ENCODE measurements at regions not wholly inside any gene's neighbourhood (a gene's known extent, or its start where the extent isn't known, plus 50 kb on each side); places are given as distances from the start of the nearest gene placed in this dataset.

DNA sequence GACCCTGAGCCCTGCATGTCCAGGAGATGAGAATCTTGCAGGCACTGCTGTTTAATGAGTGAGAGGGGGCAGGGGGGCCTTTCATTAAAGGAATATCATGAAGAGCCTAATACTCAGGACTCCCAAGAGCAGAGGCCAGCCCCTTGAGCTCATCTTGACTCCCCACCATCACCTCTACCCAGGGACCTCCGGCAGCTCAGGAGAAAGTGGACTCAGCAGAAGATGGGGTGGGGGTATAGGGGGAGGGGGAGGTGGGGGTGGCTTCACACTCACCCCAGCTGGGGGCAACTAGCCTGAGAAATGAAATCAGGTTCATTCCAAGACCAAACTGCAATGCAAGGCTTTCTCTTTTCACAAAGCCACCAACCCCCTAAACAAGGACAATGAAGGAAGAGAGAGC, 575.6 kb upstream of the MKI67 start:
- Mint-ChIP-seq H3K27ac (no peak overlapping the region), H3K27me3 (no peaks in the 10 kb centered on the region), H3K4me3 (no peak overlapping the region), H3K9me3 (no peaks in the 10 kb centered on the region), H3K36me3 (ENCODE audit: low read depth) (no peaks in the 10 kb centered on the region), H3K4me1 (no peaks in the 10 kb centered on the region)
- ChIA-PET POLR2A (no interaction called here), CTCF (no interaction called here)
- TF ChIP-seq, protein P1, sequence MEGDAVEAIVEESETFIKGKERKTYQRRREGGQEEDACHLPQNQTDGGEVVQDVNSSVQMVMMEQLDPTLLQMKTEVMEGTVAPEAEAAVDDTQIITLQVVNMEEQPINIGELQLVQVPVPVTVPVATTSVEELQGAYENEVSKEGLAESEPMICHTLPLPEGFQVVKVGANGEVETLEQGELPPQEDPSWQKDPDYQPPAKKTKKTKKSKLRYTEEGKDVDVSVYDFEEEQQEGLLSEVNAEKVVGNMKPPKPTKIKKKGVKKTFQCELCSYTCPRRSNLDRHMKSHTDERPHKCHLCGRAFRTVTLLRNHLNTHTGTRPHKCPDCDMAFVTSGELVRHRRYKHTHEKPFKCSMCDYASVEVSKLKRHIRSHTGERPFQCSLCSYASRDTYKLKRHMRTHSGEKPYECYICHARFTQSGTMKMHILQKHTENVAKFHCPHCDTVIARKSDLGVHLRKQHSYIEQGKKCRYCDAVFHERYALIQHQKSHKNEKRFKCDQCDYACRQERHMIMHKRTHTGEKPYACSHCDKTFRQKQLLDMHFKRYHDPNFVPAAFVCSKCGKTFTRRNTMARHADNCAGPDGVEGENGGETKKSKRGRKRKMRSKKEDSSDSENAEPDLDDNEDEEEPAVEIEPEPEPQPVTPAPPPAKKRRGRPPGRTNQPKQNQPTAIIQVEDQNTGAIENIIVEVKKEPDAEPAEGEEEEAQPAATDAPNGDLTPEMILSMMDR (IDR thresholded peaks at IDR 0.05): no peak
- DNase-seq (no peak), ATAC-seq (ENCODE audit: low read depth) (no peak)
- intact Hi-C loops (cut with micrococcal nuclease): no loop called here

DNA sequence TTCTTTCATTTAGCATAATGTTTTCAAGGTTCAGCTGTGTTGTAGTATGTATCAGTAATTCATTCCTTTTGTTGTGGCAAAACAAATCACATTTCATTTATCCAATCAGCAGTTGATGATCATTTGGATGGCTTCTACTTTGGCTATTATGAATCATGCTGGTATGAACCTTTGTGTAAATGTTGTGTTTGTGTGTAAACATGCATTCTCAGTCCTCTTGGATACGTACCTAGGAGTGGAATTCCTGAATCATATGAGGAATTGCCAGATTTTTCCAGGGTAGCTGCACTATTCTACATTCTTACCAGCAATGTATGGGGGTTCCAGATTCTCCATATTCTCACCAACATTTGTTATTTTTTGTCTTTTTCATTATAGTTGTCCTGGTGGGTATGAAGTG, 578.5 kb upstream of the MKI67 start:
- intact Hi-C loops (cut with micrococcal nuclease): no loop called here
- Mint-ChIP-seq H3K4me3 (no peak overlapping the region), H3K27ac (no peak overlapping the region), H3K9me3 (no peaks in the 10 kb centered on the region), H3K36me3 (ENCODE audit: low read depth) (no peaks in the 10 kb centered on the region), H3K4me1 (no peaks in the 10 kb centered on the region), H3K27me3 (peaks cover 2% of the 10 kb centered on the region)
- CTCF ChIA-PET: no interaction called here
- POLR2A ChIA-PET: no interaction called here
- ATAC-seq (ENCODE audit: low read depth) (no peak), DNase-seq (no peak)
- TF ChIP-seq, protein P1 (IDR thresholded peaks at IDR 0.05): no peak

DNA sequence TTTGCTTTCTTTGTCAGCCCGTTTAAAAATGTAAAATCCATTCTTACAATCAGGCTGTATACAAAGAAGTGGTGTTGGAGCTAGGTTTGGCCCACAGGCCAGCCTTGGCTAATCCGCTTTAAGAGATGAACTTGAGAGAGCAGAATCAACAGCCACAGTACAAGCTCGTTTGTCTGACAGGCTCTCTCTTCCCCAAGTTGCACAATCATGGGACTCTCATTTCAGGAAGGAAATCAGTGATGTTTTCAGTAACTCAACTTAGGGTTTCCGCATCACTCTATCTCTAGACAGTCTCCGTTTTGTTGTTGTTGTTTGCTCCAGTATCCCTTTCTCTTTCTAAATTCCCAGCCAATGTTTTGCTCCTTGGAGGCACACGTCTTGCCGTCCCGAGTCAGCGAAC, 582.0 kb upstream of the MKI67 start:
- TF ChIP-seq, protein P1 (IDR thresholded peaks at IDR 0.05): no peak
- Mint-ChIP-seq H3K4me1 (no peaks in the 10 kb centered on the region), H3K36me3 (ENCODE audit: low read depth) (no peaks in the 10 kb centered on the region), H3K9me3 (no peaks in the 10 kb centered on the region), H3K4me3 (no peak overlapping the region), H3K27ac (no peak overlapping the region), H3K27me3 (peaks cover 10% of the 10 kb centered on the region)
- intact Hi-C loops (cut with micrococcal nuclease): no loop called here
- no peak for ATAC-seq (ENCODE audit: low read depth)
- no peak for DNase-seq
- CTCF ChIA-PET: no interaction called here
- POLR2A ChIA-PET: no interaction called here

DNA sequence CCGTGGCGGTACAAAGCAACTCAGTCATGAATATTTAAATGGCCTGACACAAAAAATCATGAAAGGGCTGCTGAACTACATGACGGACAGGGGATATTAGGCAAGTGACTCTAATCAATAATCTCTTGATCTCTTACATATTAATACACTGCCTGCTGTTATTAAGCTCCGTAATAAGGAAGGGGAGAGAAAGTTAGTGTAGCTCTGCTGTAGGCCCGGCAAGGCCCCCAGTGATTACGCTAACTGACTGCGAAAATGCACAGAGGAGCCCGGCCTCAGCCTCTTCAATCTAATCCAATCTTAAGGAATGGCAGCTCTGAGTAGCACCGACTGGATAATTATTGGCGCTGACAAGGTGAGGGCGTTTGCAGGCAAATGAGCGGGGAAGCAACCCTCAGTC, 583.5 kb upstream of the MKI67 start:
- no peaks in the 10 kb centered on the region for H3K4me1 Mint-ChIP-seq
- TF ChIP-seq, protein P1 (IDR thresholded peaks at IDR 0.05): no peak
- DNase-seq (no peak), ATAC-seq (ENCODE audit: low read depth) (no peak)
- H3K36me3 Mint-ChIP-seq (ENCODE audit: low read depth): no peaks in the 10 kb centered on the region
- CTCF ChIA-PET: no interaction called here
- H3K9me3 Mint-ChIP-seq: no peaks in the 10 kb centered on the region
- intact Hi-C loops (cut with micrococcal nuclease): no loop called here
- no peak overlapping the region for H3K27ac Mint-ChIP-seq
- no peak overlapping the region for H3K4me3 Mint-ChIP-seq
- H3K27me3 Mint-ChIP-seq: peaks cover 10% of the 10 kb centered on the region
- POLR2A ChIA-PET: no interaction called here

DNA sequence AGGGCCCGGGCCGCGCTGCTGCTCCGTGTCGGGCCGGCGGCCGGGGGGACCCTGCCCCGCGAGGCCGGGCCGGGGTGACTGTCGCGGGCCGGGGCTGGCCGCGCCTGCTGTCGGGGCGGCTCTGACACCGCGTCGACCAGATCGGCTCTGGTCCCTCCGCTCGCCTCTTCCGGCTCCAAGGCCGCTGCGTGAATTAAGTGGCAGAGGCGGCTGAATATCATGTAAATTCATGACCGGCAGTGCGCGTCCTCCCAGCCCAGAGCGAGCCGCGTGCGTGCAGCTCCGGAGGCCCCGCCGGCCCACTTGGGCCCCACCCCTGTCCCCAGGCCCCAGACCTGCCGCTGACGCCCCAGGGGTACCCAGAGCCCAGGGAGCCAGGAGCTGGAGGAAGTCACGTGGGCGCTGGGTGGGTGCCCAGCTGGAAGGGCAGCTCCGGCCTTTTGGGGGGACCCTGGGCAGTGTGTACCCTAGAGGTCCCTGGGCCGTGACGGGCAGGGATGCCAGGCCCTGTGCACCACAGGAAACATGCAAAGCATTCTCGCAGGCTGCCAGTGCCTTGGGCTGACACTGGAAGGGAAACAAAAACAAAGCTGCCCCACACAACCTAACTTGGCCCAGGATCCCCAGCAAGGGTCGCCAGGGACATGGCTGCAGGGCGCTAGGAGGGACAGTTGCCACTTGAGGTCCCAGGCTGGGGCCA, 584.0 kb upstream of the MKI67 start:
- intact Hi-C loops (cut with micrococcal nuclease): no loop called here
- Mint-ChIP-seq H3K4me1 (no peaks in the 10 kb centered on the region), H3K27me3 (peaks cover 10% of the 10 kb centered on the region), H3K4me3 (no peak overlapping the region), H3K36me3 (ENCODE audit: low read depth) (no peaks in the 10 kb centered on the region), H3K27ac (no peak overlapping the region), H3K9me3 (no peaks in the 10 kb centered on the region)
- ChIA-PET CTCF (no interaction called here), POLR2A (no interaction called here)
- ATAC-seq (ENCODE audit: low read depth): no peak
- TF ChIP-seq, protein P1 (IDR thresholded peaks at IDR 0.05): no peak
- no peak for DNase-seq
